ENCODE measurements at regions not wholly inside any gene's neighbourhood (a gene's known extent, or its start where the extent isn't known, plus 50 kb on each side); places are given as distances from the start of the nearest gene placed in this dataset.

DNA sequence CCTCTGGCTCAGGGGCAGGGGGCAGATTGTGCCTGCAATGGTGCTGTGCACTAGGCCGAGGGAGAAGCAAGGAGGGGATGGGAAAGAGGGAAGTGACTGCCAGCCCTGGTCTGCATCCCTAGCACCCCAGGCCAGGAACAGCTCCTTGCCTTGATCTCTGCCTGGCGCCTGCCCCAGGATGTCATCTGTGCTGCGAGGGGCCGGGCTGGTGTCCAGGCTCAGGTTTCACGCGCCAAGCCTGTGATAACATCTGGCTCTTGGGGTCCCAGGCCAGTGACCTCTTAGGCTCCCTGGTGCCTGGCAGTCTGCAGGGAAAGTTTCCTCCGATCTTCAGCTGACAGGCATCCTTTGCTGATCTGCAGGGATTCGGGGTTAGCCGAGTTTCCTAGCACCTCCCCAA, 193.5 kb upstream of the GPR26 start:
- TF ChIP-seq, protein P1, sequence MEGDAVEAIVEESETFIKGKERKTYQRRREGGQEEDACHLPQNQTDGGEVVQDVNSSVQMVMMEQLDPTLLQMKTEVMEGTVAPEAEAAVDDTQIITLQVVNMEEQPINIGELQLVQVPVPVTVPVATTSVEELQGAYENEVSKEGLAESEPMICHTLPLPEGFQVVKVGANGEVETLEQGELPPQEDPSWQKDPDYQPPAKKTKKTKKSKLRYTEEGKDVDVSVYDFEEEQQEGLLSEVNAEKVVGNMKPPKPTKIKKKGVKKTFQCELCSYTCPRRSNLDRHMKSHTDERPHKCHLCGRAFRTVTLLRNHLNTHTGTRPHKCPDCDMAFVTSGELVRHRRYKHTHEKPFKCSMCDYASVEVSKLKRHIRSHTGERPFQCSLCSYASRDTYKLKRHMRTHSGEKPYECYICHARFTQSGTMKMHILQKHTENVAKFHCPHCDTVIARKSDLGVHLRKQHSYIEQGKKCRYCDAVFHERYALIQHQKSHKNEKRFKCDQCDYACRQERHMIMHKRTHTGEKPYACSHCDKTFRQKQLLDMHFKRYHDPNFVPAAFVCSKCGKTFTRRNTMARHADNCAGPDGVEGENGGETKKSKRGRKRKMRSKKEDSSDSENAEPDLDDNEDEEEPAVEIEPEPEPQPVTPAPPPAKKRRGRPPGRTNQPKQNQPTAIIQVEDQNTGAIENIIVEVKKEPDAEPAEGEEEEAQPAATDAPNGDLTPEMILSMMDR (IDR thresholded peaks at IDR 0.05) = no peak
- TF ChIP-seq EP300 (IDR thresholded peaks at IDR 0.05) (no peak), POLR2AphosphoS5 (IDR thresholded peaks at IDR 0.05) (no peak), POLR2A (IDR thresholded peaks at IDR 0.05) (no peak)

All from sigmoid colon (tissue), 4 donors.